ENCODE measurements at regions not wholly inside any gene's neighbourhood (a gene's known extent, or its start where the extent isn't known, plus 50 kb on each side); places are given as distances from the start of the nearest gene placed in this dataset.

GRCh38 chr4:123034023-123034422 lies 111.6 kb upstream of the NUDT6 start:
- Histone ChIP-seq H3K27me3 (replicated peaks; ENCODE audit: control insufficient read depth, insufficient read depth, low read length) (no peaks in the 10 kb centered on the region), H3K4me3 (replicated peaks; ENCODE audit: low read depth, low read length) (no peak overlapping the region), H3K36me3 (ENCODE audit: control insufficient read depth, insufficient read depth, low read length) (no peaks in the 10 kb centered on the region)
- TF ChIP-seq, protein P1, sequence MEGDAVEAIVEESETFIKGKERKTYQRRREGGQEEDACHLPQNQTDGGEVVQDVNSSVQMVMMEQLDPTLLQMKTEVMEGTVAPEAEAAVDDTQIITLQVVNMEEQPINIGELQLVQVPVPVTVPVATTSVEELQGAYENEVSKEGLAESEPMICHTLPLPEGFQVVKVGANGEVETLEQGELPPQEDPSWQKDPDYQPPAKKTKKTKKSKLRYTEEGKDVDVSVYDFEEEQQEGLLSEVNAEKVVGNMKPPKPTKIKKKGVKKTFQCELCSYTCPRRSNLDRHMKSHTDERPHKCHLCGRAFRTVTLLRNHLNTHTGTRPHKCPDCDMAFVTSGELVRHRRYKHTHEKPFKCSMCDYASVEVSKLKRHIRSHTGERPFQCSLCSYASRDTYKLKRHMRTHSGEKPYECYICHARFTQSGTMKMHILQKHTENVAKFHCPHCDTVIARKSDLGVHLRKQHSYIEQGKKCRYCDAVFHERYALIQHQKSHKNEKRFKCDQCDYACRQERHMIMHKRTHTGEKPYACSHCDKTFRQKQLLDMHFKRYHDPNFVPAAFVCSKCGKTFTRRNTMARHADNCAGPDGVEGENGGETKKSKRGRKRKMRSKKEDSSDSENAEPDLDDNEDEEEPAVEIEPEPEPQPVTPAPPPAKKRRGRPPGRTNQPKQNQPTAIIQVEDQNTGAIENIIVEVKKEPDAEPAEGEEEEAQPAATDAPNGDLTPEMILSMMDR (IDR thresholded peaks at IDR 0.05; ENCODE audit: insufficient read depth, low read length, poor library complexity, severe bottlenecking) = no peak
- DNase-seq (ENCODE audit: extremely low read depth, insufficient read length) = no peak

- Histone ChIP-seq H3K27me3 (replicated peaks; ENCODE audit: control insufficient read depth, insufficient read depth, low read length) (no peaks in the 10 kb centered on the region), H3K36me3 (ENCODE audit: control insufficient read depth, insufficient read depth, low read length) (no peaks in the 10 kb centered on the region), H3K4me3 (replicated peaks; ENCODE audit: low read depth, low read length) (no peak overlapping the region)
- TF ChIP-seq, protein P1 (IDR thresholded peaks at IDR 0.05; ENCODE audit: insufficient read depth, low read length, poor library complexity, severe bottlenecking) = no peak
- DNase-seq (ENCODE audit: extremely low read depth, insufficient read length) = no peak
Observed at GRCh38 chr4:123035239-123035638, 112.8 kb upstream of the NUDT6 start.

- Histone ChIP-seq H3K36me3 (ENCODE audit: control insufficient read depth, insufficient read depth, low read length) (no peaks in the 10 kb centered on the region), H3K27me3 (replicated peaks; ENCODE audit: control insufficient read depth, insufficient read depth, low read length) (no peaks in the 10 kb centered on the region), H3K4me3 (replicated peaks; ENCODE audit: low read depth, low read length) (no peak overlapping the region)
- TF ChIP-seq, protein P1 (IDR thresholded peaks at IDR 0.05; ENCODE audit: insufficient read depth, low read length, poor library complexity, severe bottlenecking) = no peak
- DNase-seq (ENCODE audit: extremely low read depth, insufficient read length) = no peak
Observed at GRCh38 chr4:123037804-123038203, 115.4 kb upstream of the NUDT6 start.

GRCh38 chr4:123042095-123042494 lies 119.7 kb upstream of the NUDT6 start:
- Histone ChIP-seq H3K27me3 (replicated peaks; ENCODE audit: control insufficient read depth, insufficient read depth, low read length) (no peaks in the 10 kb centered on the region), H3K4me3 (replicated peaks; ENCODE audit: low read depth, low read length) (no peak overlapping the region), H3K36me3 (ENCODE audit: control insufficient read depth, insufficient read depth, low read length) (no peaks in the 10 kb centered on the region)
- TF ChIP-seq, protein P1 (IDR thresholded peaks at IDR 0.05; ENCODE audit: insufficient read depth, low read length, poor library complexity, severe bottlenecking) = no peak
- no peak for DNase-seq (ENCODE audit: extremely low read depth, insufficient read length)

GRCh38 chr4:123043013-123043412 lies 120.6 kb upstream of the NUDT6 start:
- TF ChIP-seq, protein P1 (IDR thresholded peaks at IDR 0.05; ENCODE audit: insufficient read depth, low read length, poor library complexity, severe bottlenecking) = no peak
- Histone ChIP-seq H3K4me3 (replicated peaks; ENCODE audit: low read depth, low read length) (no peak overlapping the region), H3K27me3 (replicated peaks; ENCODE audit: control insufficient read depth, insufficient read depth, low read length) (no peaks in the 10 kb centered on the region), H3K36me3 (ENCODE audit: control insufficient read depth, insufficient read depth, low read length) (no peaks in the 10 kb centered on the region)
- no peak for DNase-seq (ENCODE audit: extremely low read depth, insufficient read length)

GRCh38 chr4:123043793-123044425 lies 121.5 kb upstream of the NUDT6 start:
- TF ChIP-seq, protein P1 (IDR thresholded peaks at IDR 0.05; ENCODE audit: insufficient read depth, low read length, poor library complexity, severe bottlenecking) = no peak
- Histone ChIP-seq H3K4me3 (replicated peaks; ENCODE audit: low read depth, low read length) (no peak overlapping the region), H3K27me3 (replicated peaks; ENCODE audit: control insufficient read depth, insufficient read depth, low read length) (no peaks in the 10 kb centered on the region), H3K36me3 (ENCODE audit: control insufficient read depth, insufficient read depth, low read length) (no peaks in the 10 kb centered on the region)
- DNase-seq (ENCODE audit: extremely low read depth, insufficient read length) = no peak
